ENCODE measurements at regions not wholly inside any gene's neighbourhood (a gene's known extent, or its start where the extent isn't known, plus 50 kb on each side); places are given as distances from the start of the nearest gene placed in this dataset.

GRCh38 chr14:85060121-85060520 is 469.8 kb upstream of the FLRT2 start:
- no peaks in the 10 kb centered on the region for H3K9me3 ChIP-seq (ENCODE audit: low read length)
- no peak overlapping the region for H2AFZ ChIP-seq (ENCODE audit: low read length)
- TF ChIP-seq CTCF (IDR thresholded peaks at IDR 0.05; ENCODE audit: low read length), result no peak
- TF ChIP-seq EZH2 (IDR thresholded peaks at IDR 0.05; ENCODE audit: borderline replicate concordance, low read length), result no peak
- H3K79me2 ChIP-seq (ENCODE audit: insufficient read depth, low read length), result no peaks in the 10 kb centered on the region
- no peaks in the 10 kb centered on the region for H3F3A ChIP-seq (ENCODE audit: insufficient read depth, low read length)
- H3K4me1 ChIP-seq (ENCODE audit: insufficient read depth, low read length, severe bottlenecking), result peaks cover 12% of the 10 kb centered on the region
- H3K9me2 ChIP-seq (ENCODE audit: low read depth, low read length), result no peaks in the 10 kb centered on the region
- H3K36me3 ChIP-seq (ENCODE audit: insufficient read depth, low read length), result no peaks in the 10 kb centered on the region
- H3K27me3 ChIP-seq (ENCODE audit: insufficient read depth, low read length), result no peaks in the 10 kb centered on the region
- no peak overlapping the region for H3K4me2 ChIP-seq (ENCODE audit: low read length)
- no peak overlapping the region for H3K27ac ChIP-seq (ENCODE audit: low read depth, low read length, poor library complexity, severe bottlenecking)
- H3K9ac ChIP-seq (ENCODE audit: low read length), result no peak overlapping the region
- H3K4me3 ChIP-seq (ENCODE audit: low read depth, low read length, poor library complexity, severe bottlenecking), result no peak overlapping the region
- H4K20me1 ChIP-seq (ENCODE audit: insufficient read depth, low read length), result no peaks in the 10 kb centered on the region

GRCh38 chr14:85061256-85061655 is 468.7 kb upstream of the FLRT2 start:
- Histone ChIP-seq H3K4me3 (ENCODE audit: low read depth, low read length, poor library complexity, severe bottlenecking) (no peak overlapping the region), H3F3A (ENCODE audit: insufficient read depth, low read length) (no peaks in the 10 kb centered on the region), H3K9me2 (ENCODE audit: low read depth, low read length) (no peaks in the 10 kb centered on the region), H4K20me1 (ENCODE audit: insufficient read depth, low read length) (no peaks in the 10 kb centered on the region), H3K36me3 (ENCODE audit: insufficient read depth, low read length) (no peaks in the 10 kb centered on the region), H3K9me3 (ENCODE audit: low read length) (no peaks in the 10 kb centered on the region), H3K9ac (ENCODE audit: low read length) (no peak overlapping the region), H3K4me2 (ENCODE audit: low read length) (no peak overlapping the region), H3K27me3 (ENCODE audit: insufficient read depth, low read length) (no peaks in the 10 kb centered on the region), H2AFZ (ENCODE audit: low read length) (no peak overlapping the region), H3K79me2 (ENCODE audit: insufficient read depth, low read length) (no peaks in the 10 kb centered on the region), H3K4me1 (ENCODE audit: insufficient read depth, low read length, severe bottlenecking) (peaks cover 12% of the 10 kb centered on the region), H3K27ac (ENCODE audit: low read depth, low read length, poor library complexity, severe bottlenecking) (no peak overlapping the region)
- TF ChIP-seq EZH2 (IDR thresholded peaks at IDR 0.05; ENCODE audit: borderline replicate concordance, low read length) (no peak), CTCF (IDR thresholded peaks at IDR 0.05; ENCODE audit: low read length) (no peak)

GRCh38 chr14:85063747-85064146 is 466.2 kb upstream of the FLRT2 start:
- Histone ChIP-seq H4K20me1 (ENCODE audit: insufficient read depth, low read length) (no peaks in the 10 kb centered on the region), H3K4me1 (ENCODE audit: insufficient read depth, low read length, severe bottlenecking) (peaks cover 12% of the 10 kb centered on the region), H3K9ac (ENCODE audit: low read length) (no peak overlapping the region), H3K4me2 (ENCODE audit: low read length) (no peak overlapping the region), H3K27ac (ENCODE audit: low read depth, low read length, poor library complexity, severe bottlenecking) (no peak overlapping the region), H3F3A (ENCODE audit: insufficient read depth, low read length) (no peaks in the 10 kb centered on the region), H3K9me3 (ENCODE audit: low read length) (no peaks in the 10 kb centered on the region), H3K36me3 (ENCODE audit: insufficient read depth, low read length) (no peaks in the 10 kb centered on the region), H3K4me3 (ENCODE audit: low read depth, low read length, poor library complexity, severe bottlenecking) (no peak overlapping the region), H2AFZ (ENCODE audit: low read length) (no peak overlapping the region), H3K27me3 (ENCODE audit: insufficient read depth, low read length) (no peaks in the 10 kb centered on the region), H3K79me2 (ENCODE audit: insufficient read depth, low read length) (no peaks in the 10 kb centered on the region), H3K9me2 (ENCODE audit: low read depth, low read length) (no peaks in the 10 kb centered on the region)
- TF ChIP-seq EZH2 (IDR thresholded peaks at IDR 0.05; ENCODE audit: borderline replicate concordance, low read length) (no peak), CTCF (IDR thresholded peaks at IDR 0.05; ENCODE audit: low read length) (no peak)
